PC-3 (cell line): ENCODE measurements at regions not wholly inside any gene's neighbourhood (a gene's known extent, or its start where the extent isn't known, plus 50 kb on each side); places are given as distances from the start of the nearest gene placed in this dataset.

Source experiments
- ATAC-seq: fragments of 200-7000 bp; cut with Tn5 transposase; 2 replicates; pipeline ENCODE4 v1.9.1; 2020; ENCODE audit warnings: mild to moderate bottlenecking, moderate library complexity
- BruUV-seq: library from RNA; stranded (reverse); fragments of 400-500 nt; replicated peaks from 2 replicates; lab custom pipeline; 2021; lab: Mats Ljungman, UMichigan
- CTCF ChIA-PET: fragments of 300-600 bp; sonication (Branson Sonifier 250); formaldehyde crosslinking; loops from one replicate; lab custom pipeline; 2022; ENCODE audit warnings: antibody characterized with exemption; lab: Charles Lee
- POLR2A ChIA-PET: fragments of 300-600 bp; sonication (Branson Sonifier 250); formaldehyde crosslinking; loops from one replicate; lab custom pipeline; 2022; ENCODE audit warnings: antibody characterized with exemption; ENCODE audit not compliant: unreplicated experiment; lab: Charles Lee
- DNase-seq: peaks from one replicate; pipeline ENCODE4 v3.0.0-alpha.2; 2015
- H2AFZ ChIP-seq: fragments of 300-600 bp; sonication (generic); 2 replicates; pipeline ENCODE4 v1.6.0; 2016; ENCODE audit warnings: antibody characterized with exemption, low read length
- H3F3A ChIP-seq: fragments of 300-600 bp; sonication (generic); one replicate; pipeline ENCODE4 v1.6.0; 2017; ENCODE audit warnings: antibody characterized with exemption, low read length, control low read depth, mild to moderate bottlenecking; ENCODE audit not compliant: unreplicated experiment
- H3K27ac ChIP-seq: fragments of 300-600 bp; sonication (generic); 2 replicates; pipeline ENCODE4 v1.5.1; 2016; ENCODE audit warnings: mild to moderate bottlenecking, low read length
- H3K27me3 ChIP-seq: fragments of 300-600 bp; sonication (generic); 2 replicates; pipeline ENCODE4 v1.6.1; 2016; ENCODE audit warnings: low read length, mixed read lengths
- H3K36me3 ChIP-seq: fragments of 300-600 bp; sonication (generic); 2 replicates; pipeline ENCODE4 v1.6.1; 2016; ENCODE audit warnings: low read depth, mixed run types, low read length, mixed read lengths
- H3K4me1 ChIP-seq: fragments of 300-600 bp; sonication (generic); 2 replicates; pipeline ENCODE4 v1.5.1; 2016; ENCODE audit warnings: low read length; ENCODE audit not compliant: insufficient read depth
- H3K4me2 ChIP-seq: fragments of 300-600 bp; sonication (generic); 2 replicates; pipeline ENCODE4 v1.6.0; 2016; ENCODE audit warnings: low read length
- H3K4me3 ChIP-seq: fragments of 300-600 bp; sonication (generic); 2 replicates; pipeline ENCODE4 v1.5.1; 2016; ENCODE audit warnings: mild to moderate bottlenecking, low read length, mixed read lengths
- H3K79me2 ChIP-seq: fragments of 300-600 bp; sonication (generic); 2 replicates; pipeline ENCODE4 v1.6.1; 2017; ENCODE audit warnings: low read length, mixed read lengths
- H3K9ac ChIP-seq: fragments of 300-600 bp; sonication (generic); 2 replicates; pipeline ENCODE4 v1.6.0; 2016; ENCODE audit warnings: mild to moderate bottlenecking, low read length
- H3K9me2 ChIP-seq: fragments of 300-600 bp; sonication (generic); replicated peaks from 2 replicates; pipeline ENCODE4 v1.6.1; 2016; ENCODE audit warnings: mixed run types, low read length, mixed read lengths
- H3K9me3 ChIP-seq: fragments of 300-600 bp; sonication (generic); 2 replicates; pipeline ENCODE4 v1.6.1; 2016; ENCODE audit warnings: low read length, mixed read lengths
- H4K20me1 ChIP-seq: fragments of 300-600 bp; sonication (generic); 2 replicates; pipeline ENCODE4 v1.6.1; 2016; ENCODE audit warnings: low read length, mixed read lengths
- CTCF ChIP-seq: fragments of 300-600 bp; sonication (generic); conservative IDR thresholded peaks from 2 replicates; pipeline ENCODE4 v1.5.1; 2017; ENCODE audit warnings: antibody characterized with exemption, low read depth, mild to moderate bottlenecking, low read length
- EZH2 ChIP-seq: fragments of 300-600 bp; sonication (generic); IDR thresholded peaks from one replicate; pipeline ENCODE4 v1.6.1; 2017; ENCODE audit warnings: antibody characterized with exemption, mild to moderate bottlenecking, low read length; ENCODE audit not compliant: unreplicated experiment
- EZH2phosphoT487 ChIP-seq: fragments of 300-600 bp; sonication (generic); IDR thresholded peaks from 2 replicates; pipeline ENCODE4 v1.6.1; 2018; ENCODE audit warnings: mild to moderate bottlenecking, antibody characterized with exemption, low read length, borderline replicate concordance
- intact Hi-C: fragments of 100-400 bp; cut with micrococcal nuclease; formaldehyde crosslinking; loops from 2 replicates; pipeline ENCODE4 v1.9.0; 2023

GRCh38 chr5:88438006-88438405 is 169.4 kb upstream of the TMEM161B start:
- Histone ChIP-seq H3K79me2 (no peaks in the 10 kb centered on the region), H3K27me3 (no peaks in the 10 kb centered on the region), H3K4me3 (no peak overlapping the region), H3K9ac (no peak overlapping the region), H2AFZ (0 out of 2 replicates have a peak overlapping the region, but pooled peaks have one; percentile 8), H3K27ac (peak overlapping the region; percentile 57), H3K9me3 (no peaks in the 10 kb centered on the region), H3K4me1 (peaks cover 24% of the 10 kb centered on the region), H3K4me2 (peak overlapping the region; percentile 54), H3F3A (no peaks in the 10 kb centered on the region), H4K20me1 (no peaks in the 10 kb centered on the region), H3K9me2 (no peaks in the 10 kb centered on the region), H3K36me3 (no peaks in the 10 kb centered on the region)
- CTCF ChIA-PET: interaction anchor here (0.6 kb wide), 1 partner anchor 222 kb away, joined by 5 read pairs; no protein-coding TSS in a partner anchor
- intact Hi-C loops: no loop called here
- POLR2A ChIA-PET: no interaction called here
- DNase-seq (peak; percentile 77), ATAC-seq (peak; percentile 90)
- TF ChIP-seq EZH2: no peak
- TF ChIP-seq CTCF: no peak
- TF ChIP-seq EZH2phosphoT487: no peak
- no TSS peak for BruUV-seq

GRCh38 chr5:88436290-88436689 is 167.6 kb upstream of the TMEM161B start:
- POLR2A ChIA-PET: interaction anchor here (0.6 kb wide), 1 partner anchor 147 kb away, joined by 4 read pairs; no protein-coding TSS in a partner anchor
- Histone ChIP-seq H3K9ac (no peak overlapping the region), H3K9me3 (no peaks in the 10 kb centered on the region), H3K4me1 (peaks cover 24% of the 10 kb centered on the region), H3K4me2 (no peak overlapping the region), H3K4me3 (no peak overlapping the region), H3K9me2 (no peaks in the 10 kb centered on the region), H3K36me3 (no peaks in the 10 kb centered on the region), H3K27ac (no peak overlapping the region), H4K20me1 (no peaks in the 10 kb centered on the region), H2AFZ (no peak overlapping the region), H3F3A (no peaks in the 10 kb centered on the region), H3K79me2 (no peaks in the 10 kb centered on the region), H3K27me3 (no peaks in the 10 kb centered on the region)
- CTCF ChIA-PET: no interaction called here
- no TSS peak for BruUV-seq
- intact Hi-C loops: no loop called here
- TF ChIP-seq EZH2 (no peak), CTCF (no peak), EZH2phosphoT487 (no peak)
- DNase-seq: peak; percentile 21
- 0 out of 2 replicates have a peak, but pooled peaks have one; percentile 10 for ATAC-seq

GRCh38 chr5:88428633-88429032 is 160.0 kb upstream of the TMEM161B start:
- H2AFZ ChIP-seq: no peak overlapping the region
- no peak for TF ChIP-seq EZH2
- no peak for TF ChIP-seq EZH2phosphoT487
- no peak for TF ChIP-seq CTCF
- H4K20me1 ChIP-seq: no peaks in the 10 kb centered on the region
- H3K4me2 ChIP-seq: no peak overlapping the region
- no peaks in the 10 kb centered on the region for H3K79me2 ChIP-seq
- no peaks in the 10 kb centered on the region for H3K36me3 ChIP-seq
- ChIA-PET POLR2A (no interaction called here), CTCF (no interaction called here)
- no peak overlapping the region for H3K9ac ChIP-seq
- H3K9me2 ChIP-seq: no peaks in the 10 kb centered on the region
- H3K4me3 ChIP-seq: no peak overlapping the region
- intact Hi-C loops: no loop called here
- BruUV-seq: no TSS peak
- no peak for DNase-seq
- H3K27ac ChIP-seq: no peak overlapping the region
- ATAC-seq: no peak
- no peaks in the 10 kb centered on the region for H3K27me3 ChIP-seq
- H3K9me3 ChIP-seq: no peaks in the 10 kb centered on the region
- H3K4me1 ChIP-seq: no peaks in the 10 kb centered on the region
- no peaks in the 10 kb centered on the region for H3F3A ChIP-seq
